Loucy (cell line): ENCODE measurements at regions not wholly inside any gene's neighbourhood (a gene's known extent, or its start where the extent isn't known, plus 50 kb on each side); places are given as distances from the start of the nearest gene placed in this dataset.

Source experiments
- CTCF ChIP-seq: fragments of 200-600 bp; sonication (generic); conservative IDR thresholded peaks from 2 replicates; pipeline ENCODE4 v1.5.1; 2014; ENCODE audit warnings: mild to moderate bottlenecking, antibody characterized with exemption, low read length
- EZH2phosphoT487 ChIP-seq: fragments of 200-600 bp; IDR thresholded peaks from 2 replicates; pipeline ENCODE4 v1.6.1; 2018; ENCODE audit warnings: antibody characterized with exemption, mild to moderate bottlenecking, moderate library complexity, borderline replicate concordance

GRCh38 chr2:16760426-16760825 lies 94.8 kb upstream of the CYRIA start:
- no peak for TF ChIP-seq CTCF
- TF ChIP-seq EZH2phosphoT487: no peak
